HG02571 (cell line): ENCODE measurements at regions not wholly inside any gene's neighbourhood (a gene's known extent, or its start where the extent isn't known, plus 50 kb on each side); places are given as distances from the start of the nearest gene placed in this dataset.
"Not testable (repeated sequence)": the region's sequence is repeated elsewhere in the genome, so short reads cannot be mapped to it uniquely, and the experiment has no call there.

Experiments
- ATAC-seq: cut with Tn5 transposase; IDR thresholded peaks from one replicate; pipeline ENCODE4 v1.9.1; 2021; ENCODE audit warnings: mild to moderate bottlenecking, moderate library complexity; ENCODE audit not compliant: unreplicated experiment

DNA sequence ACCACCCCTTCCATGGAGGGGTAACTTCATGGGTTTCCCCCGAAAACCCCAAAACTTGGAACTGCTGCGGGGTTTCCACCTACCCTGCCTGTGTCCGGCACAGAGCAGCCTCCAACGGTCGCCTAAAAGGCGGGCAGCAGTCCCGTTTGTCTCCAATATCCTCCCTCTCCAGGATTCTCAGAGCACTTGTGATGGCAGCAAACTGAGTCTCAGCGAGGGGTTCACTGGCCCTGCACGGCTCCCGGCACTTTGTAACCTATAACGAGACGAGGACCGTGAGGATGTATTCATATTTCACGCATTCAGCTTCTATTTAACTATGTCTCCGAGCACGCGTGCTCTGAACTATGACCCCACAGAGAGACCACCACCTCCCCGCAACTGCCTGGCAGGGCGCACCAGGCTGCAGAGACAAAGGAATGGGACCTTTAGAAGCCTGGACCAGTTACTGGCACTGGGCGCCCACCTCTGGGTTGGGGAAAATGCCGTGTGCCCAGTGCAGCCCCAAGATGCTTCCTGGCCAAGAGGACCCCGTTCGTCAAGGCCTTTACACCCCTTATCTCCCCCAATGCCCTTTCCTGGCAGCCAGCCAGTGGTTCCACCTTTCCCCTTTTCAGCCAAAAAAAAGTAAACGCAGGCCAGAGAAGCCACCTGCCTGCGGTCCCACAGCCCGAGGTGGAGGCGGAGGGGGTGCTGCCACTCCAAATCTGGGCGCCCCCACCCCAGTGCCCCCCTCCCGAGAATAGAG, 173.1 kb upstream of the RTL1 start:
- no peak for ATAC-seq

DNA sequence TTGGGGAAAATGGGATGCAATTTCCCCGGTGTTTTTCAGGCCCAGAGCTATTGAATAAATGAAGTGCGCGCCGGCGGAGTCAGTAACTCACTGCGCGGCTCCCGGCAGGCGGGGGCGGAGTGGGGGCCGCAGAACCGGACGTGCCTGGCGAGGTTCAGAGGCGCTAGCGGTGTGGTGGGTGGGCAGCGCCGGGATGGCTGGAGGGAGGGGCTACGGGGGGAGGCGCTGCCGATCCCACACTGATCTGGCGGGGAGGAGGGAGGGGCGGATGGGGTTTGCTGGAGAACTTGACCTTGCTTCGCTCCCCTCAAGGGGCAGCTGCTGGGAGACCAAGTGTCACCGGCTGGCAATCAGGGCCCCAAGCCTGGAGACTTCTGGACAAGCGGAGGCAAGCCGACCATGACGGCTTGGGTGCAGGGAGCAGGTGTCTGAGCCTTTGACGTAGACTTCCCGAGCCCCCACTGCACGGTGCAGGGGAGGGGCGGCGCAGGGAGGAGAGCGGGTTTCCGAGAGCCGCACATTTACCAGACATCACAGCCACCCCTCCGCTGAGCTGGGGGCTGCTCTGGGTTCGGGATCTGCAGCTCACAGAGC, 174.1 kb upstream of the RTL1 start:
- ATAC-seq = no peak

DNA sequence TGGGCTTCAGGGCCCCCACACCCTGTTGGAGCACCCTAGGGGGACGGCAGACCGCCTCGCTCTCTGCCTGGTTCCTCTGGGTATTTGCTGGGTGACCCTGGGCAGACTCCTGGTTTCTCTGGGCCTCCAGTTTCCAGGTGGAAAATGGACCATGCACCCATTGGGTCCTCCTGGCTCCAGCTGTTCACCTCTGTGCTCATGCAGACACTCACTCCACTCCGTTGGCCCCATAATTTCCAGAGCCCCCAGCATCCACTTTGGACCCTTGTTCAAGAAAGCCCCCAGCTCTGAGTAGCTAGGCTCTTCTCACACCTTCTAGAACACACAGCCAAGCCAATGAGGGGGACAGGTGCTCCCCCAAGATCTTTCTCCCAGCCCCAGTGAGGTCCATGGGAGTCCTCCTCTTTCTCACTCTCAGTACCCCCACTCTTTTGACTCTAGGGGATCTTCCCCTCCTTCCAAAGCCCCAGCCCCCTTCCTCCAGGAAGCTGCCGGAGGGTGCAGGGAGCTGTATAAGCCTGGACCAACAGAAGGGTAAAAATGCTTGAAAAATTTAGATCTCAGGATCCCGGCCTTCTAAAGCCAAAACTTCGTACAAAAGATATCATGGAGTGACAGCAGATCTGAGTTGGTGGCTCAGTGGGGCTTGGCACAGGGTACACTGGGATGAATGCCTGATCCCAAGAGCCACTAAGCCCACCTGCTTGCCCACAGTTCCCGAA, 174.8 kb upstream of the RTL1 start:
- no peak for ATAC-seq

DNA sequence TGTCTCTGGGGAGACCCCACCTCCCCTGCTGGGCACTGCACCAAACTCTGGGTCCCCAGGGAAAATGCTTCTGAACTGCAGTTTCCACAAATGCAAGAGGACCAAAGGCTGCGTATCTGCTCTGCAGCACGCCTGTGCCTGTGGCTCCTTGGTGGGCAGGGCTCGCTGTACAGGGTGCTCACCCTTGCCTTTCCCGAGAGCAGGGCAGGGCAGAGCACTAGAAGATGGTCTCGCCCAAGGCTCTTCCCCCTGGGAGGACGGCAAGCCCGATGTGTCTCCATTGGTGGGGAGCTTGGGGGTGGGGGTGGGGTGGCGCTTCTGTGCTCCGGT, 175.3 kb upstream of the RTL1 start:
- ATAC-seq = no peak

GRCh38 chr14:101080922-101081593, 177.5 kb upstream of the RTL1 start:
- no peak for ATAC-seq

GRCh38 chr14:101082036-101082435, 178.5 kb upstream of the RTL1 start:
- no peak for ATAC-seq

- ATAC-seq = no peak
Observed at GRCh38 chr14:101082436-101083384, 179.2 kb upstream of the RTL1 start.

DNA sequence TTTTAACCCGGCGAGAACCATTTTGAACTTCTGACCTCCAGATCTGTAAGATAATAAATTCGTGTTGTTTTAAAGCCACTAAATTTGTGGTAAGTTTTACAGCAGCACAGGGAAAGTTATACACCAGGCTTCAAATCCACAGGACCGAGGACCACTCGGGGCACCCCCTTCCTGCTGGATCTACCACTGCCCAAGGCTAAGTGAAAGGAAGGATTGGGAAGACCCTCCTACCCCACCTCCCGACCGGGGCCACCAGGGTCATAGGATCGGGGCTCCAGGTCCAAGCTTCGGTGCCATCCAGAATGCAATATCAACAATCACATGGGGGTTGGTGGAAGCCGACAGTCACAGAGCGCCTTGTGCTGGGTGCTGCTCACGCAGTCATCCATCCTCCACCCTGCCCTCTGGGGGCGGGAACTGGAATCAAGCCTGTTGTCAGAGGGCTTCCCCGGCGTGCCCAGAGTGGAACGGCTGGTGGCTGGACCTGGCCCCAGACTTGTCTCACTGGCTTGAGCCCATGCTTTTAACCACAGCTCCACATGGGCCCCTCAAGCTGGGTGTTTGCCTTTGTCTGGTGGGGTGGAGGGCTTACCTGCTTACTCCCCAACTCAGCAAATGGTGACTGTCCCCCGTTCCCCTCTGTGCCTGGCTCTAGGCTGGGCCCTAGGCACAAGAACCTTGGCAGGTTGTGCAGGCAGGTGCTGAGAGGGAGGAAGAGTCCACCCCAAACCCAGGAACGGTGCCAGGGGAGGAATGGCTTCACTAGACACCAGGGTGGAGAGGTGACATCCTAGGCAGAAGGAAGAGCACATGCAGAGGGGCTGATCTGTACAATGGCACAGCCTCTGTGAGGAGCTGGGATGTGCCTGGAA, 180.3 kb upstream of the RTL1 start:
- no peak for ATAC-seq

GRCh38 chr14:101084436-101084826, 180.9 kb upstream of the RTL1 start:
- no peak for ATAC-seq

DNA sequence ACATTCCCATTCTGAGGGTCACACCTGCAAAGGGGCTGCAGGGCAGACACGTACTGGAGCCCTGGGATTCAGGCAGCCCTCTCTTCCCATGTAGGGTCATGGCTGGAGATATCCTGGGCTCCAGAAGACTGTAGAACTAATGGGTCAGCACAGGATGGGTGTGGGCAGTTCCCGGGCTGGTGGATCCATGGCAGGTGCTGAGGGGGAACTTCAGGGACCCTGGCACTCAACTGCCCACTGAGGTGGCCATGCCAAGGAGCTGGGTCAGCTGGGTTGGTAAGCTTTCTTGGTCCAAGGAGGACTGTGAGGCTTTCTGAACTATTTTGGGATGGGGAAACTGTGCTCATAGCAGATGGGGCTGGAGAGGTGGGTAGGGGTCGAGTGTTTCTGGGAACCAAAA, 183.4 kb upstream of the RTL1 start:
- no peak for ATAC-seq

GRCh38 chr14:101087614-101088394, 184.3 kb upstream of the RTL1 start:
- ATAC-seq = no peak

- ATAC-seq = no peak
Observed at GRCh38 chr14:101088395-101088667, 184.8 kb upstream of the RTL1 start.

DNA sequence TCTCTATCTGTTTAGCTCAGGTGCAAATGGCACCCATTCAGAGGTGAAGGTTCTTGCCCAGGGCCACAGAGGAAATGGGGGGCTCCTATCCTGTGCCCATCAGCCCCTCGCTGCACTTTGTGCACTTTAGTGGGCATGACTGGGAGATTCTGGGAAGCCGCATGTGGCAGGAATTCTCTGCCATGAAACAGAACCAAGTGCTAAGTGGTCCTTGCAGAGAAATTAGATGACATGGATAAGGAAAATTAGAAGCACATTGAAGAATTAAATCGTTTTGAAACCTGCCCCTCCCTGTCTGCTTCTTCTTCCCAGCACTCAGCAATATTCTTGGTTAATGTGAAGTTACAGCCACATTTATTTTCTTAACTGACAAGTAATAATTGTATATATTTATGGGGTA, 185.2 kb upstream of the RTL1 start:
- no peak for ATAC-seq

- ATAC-seq = not testable (repeated sequence)
Observed at GRCh38 chr14:101090478-101090877, 187.0 kb upstream of the RTL1 start.

- no peak for ATAC-seq
Observed at GRCh38 chr14:101090976-101091375, 187.5 kb upstream of the RTL1 start.

- ATAC-seq = not testable (repeated sequence)
Observed at GRCh38 chr14:101094916-101095315, 191.4 kb upstream of the RTL1 start.

- ATAC-seq = no peak
Observed at GRCh38 chr14:101096551-101096950, 193.0 kb upstream of the RTL1 start.

DNA sequence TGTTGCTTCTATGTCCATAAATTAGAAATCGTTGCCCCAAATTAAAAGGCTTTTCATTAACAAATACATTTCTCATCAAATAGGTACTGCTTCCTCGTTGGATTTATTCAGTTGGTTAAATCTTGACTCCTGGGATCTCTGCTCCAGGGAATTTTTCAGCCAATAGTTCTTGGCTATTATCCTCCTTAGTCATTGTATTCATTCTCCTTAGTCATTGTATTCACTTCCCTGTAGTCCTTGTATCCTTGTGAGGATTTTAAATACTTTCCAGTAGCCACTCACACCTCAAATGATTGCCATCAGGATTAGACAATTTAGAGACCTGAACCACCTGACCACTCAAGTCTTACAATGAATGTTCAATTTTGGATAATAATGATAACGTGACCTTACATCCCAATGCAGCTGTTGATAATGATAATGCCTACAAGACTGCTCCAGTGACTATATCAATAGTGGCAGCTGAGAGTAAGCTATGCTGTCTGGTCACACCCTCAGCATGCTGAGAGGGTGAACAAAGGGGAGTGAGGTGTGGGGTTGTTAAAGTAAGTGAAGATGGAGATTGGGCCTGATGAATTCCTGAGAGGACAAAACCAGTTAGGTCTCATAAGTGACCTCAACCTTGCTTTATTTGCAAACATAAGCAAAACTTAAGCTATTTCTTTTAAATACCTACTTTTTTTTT, 193.7 kb upstream of the RTL1 start:
- no peak for ATAC-seq

DNA sequence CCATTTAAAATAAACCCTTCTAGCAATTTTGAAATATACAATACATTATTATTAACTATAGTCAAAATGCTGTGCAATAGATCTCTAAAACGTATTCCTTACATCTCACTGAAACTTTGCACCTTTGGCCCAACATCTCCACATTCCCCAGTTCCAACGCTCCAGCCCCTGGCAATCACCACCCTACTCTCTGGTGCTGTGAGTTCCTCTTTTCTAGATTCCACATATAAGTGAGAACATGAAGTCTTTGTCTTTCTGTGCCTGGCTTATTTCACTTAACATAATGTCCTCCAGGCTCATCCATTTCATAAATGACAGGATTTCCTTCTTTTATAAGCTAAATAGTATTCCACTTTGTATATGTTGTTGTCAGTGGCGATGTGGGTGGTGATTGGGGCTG, 194.7 kb upstream of the RTL1 start:
- ATAC-seq = no peak
